ENCODE measurements at regions not wholly inside any gene's neighbourhood (a gene's known extent, or its start where the extent isn't known, plus 50 kb on each side); places are given as distances from the start of the nearest gene placed in this dataset.

DNA sequence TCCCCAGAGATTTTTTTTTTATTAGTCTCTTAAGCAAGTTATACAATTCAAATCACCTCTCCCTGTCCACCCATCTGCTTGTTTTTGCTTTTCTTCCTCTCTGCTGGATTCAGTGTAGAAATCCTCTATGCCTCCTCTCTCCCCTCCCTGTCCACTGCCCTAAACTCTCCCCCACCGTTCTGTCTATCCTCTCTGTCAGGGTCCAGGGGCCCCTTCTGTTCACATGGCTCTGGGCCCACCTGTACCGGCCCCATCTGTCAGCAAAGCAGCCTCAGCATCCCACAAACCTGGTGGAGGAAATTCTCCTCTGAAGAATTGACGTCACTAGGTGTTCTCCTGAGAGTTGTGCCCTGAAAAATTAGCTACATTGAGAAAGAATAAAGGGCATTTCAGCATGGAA is 137.6 kb upstream of the CMC1 start:
- no peak for TF ChIP-seq POLR2AphosphoS5 (IDR thresholded peaks at IDR 0.05)
- TF ChIP-seq, protein P1, sequence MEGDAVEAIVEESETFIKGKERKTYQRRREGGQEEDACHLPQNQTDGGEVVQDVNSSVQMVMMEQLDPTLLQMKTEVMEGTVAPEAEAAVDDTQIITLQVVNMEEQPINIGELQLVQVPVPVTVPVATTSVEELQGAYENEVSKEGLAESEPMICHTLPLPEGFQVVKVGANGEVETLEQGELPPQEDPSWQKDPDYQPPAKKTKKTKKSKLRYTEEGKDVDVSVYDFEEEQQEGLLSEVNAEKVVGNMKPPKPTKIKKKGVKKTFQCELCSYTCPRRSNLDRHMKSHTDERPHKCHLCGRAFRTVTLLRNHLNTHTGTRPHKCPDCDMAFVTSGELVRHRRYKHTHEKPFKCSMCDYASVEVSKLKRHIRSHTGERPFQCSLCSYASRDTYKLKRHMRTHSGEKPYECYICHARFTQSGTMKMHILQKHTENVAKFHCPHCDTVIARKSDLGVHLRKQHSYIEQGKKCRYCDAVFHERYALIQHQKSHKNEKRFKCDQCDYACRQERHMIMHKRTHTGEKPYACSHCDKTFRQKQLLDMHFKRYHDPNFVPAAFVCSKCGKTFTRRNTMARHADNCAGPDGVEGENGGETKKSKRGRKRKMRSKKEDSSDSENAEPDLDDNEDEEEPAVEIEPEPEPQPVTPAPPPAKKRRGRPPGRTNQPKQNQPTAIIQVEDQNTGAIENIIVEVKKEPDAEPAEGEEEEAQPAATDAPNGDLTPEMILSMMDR (IDR thresholded peaks at IDR 0.05), result no peak
- no peak for TF ChIP-seq EP300 (IDR thresholded peaks at IDR 0.05)
